Spleen (tissue), 11 donors: ENCODE measurements at regions not wholly inside any gene's neighbourhood (a gene's known extent, or its start where the extent isn't known, plus 50 kb on each side); places are given as distances from the start of the nearest gene placed in this dataset.

ENCODE experiments used
- DNase-seq: peaks from one replicate; pipeline ENCODE4 v3.0.0-alpha.2; 2020
- H3K27ac ChIP-seq, 8 donors: fragments of 200-600 bp; sonication (generic) in 7 of 8; 1 replicate in 4 of 8; 2 replicates in 4 of 8; pipeline versions ENCODE4 v1.5.0 to v1.8.0; 2016 to 2021; ENCODE audit warnings: inconsistent platforms in 4 of 8, mild to moderate bottlenecking in 4 of 8, moderate library complexity in 1 of 8
- H3K27me3 ChIP-seq, 7 donors: fragments of 200-600 bp; sonication (generic) in 6 of 7; replicated peaks in 1 of 7; 1 replicate in 4 of 7; 2 replicates in 3 of 7; pipeline versions ENCODE4 v1.5.0 to v1.8.0; 2016 to 2021; ENCODE audit warnings: inconsistent platforms in 3 of 7, mild to moderate bottlenecking in 1 of 7
- H3K36me3 ChIP-seq, 6 donors: fragments of 200-600 bp; sonication (generic) in 5 of 6; 1 replicate in 4 of 6; 2 replicates in 2 of 6; pipeline versions ENCODE4 v1.5.0 to v1.8.0; 2016 to 2021; ENCODE audit warnings: inconsistent platforms in 2 of 6
- H3K4me1 ChIP-seq, 6 donors: fragments of 200-600 bp; sonication (generic) in 5 of 6; 1 replicate in 3 of 6; 2 replicates in 3 of 6; pipeline versions ENCODE4 v1.5.0 to v1.8.0; 2016 to 2021; ENCODE audit warnings: inconsistent platforms in 3 of 6
- H3K4me3 ChIP-seq, 8 donors: fragments of 200-600 bp; sonication (generic) in 7 of 8; 1 replicate in 4 of 8; 2 replicates in 4 of 8; pipeline versions ENCODE4 v1.5.0 to v1.8.0; 2016 to 2021; ENCODE audit warnings: inconsistent platforms in 4 of 8, mild to moderate bottlenecking in 4 of 8, moderate library complexity in 2 of 8
- H3K9me3 ChIP-seq, 8 donors: fragments of 200-600 bp; sonication (generic) in 7 of 8; 1 replicate in 4 of 8; 2 replicates in 4 of 8; pipeline versions ENCODE4 v1.5.0 to v1.8.0; 2016 to 2021; ENCODE audit warnings: inconsistent platforms in 4 of 8
- CTCF ChIP-seq, 11 experiments: fragments of 200-600 bp in 7 of 11; fragments of 450-650 bp in 4 of 11; sonication (generic) in 4 of 11; IDR thresholded peaks in 8 of 11; conservative IDR thresholded peaks in 3 of 11; 1 replicate in 7 of 11; 2 replicates in 4 of 11; pipeline versions ENCODE4 v1.4.0 to v1.8.0; 2016 to 2021; ENCODE audit warnings: antibody characterized with exemption in 11 of 11, inconsistent platforms in 4 of 11, mild to moderate bottlenecking in 1 of 11
- POLR2A ChIP-seq, 3 donors: fragments of 450-650 bp; IDR thresholded peaks; one replicate each; pipeline ENCODE4 v1.5.1; 2017; ENCODE audit warnings: antibody characterized with exemption in 3 of 3, mild to moderate bottlenecking in 1 of 3
- POLR2AphosphoS5 ChIP-seq, 3 donors: sonication (generic); formaldehyde crosslinking; IDR thresholded peaks; one replicate each; pipeline ENCODE4 v1.5.1; 2017; ENCODE audit warnings: antibody characterized with exemption in 3 of 3
- WGBS, 5 donors: extraction: QIAGEN DNeasy Blood & Tissue Kit in 3 of 5; methylation state at CpG; one replicate each; pipeline versions ENCODE4 v1.1.5 to v1.1.7; 2013 to 2018; 5-methylcytosine and 5-hydroxymethylcytosine counted together
- intact Hi-C: fragments of 100-400 bp; cut with DNase I; formaldehyde crosslinking; loops from one replicate; pipeline ENCODE4 v1.15.0; 2023; ENCODE audit warnings: low total_unique reads
- donor health status: healthy with polysubstance abuse.
- donor health status: DM: no; HTN: no; CAD: no; lungs with moderate emphysema.
- donor health status: DM: no; HTN: no; CAD: no.
- donor health status: Bipolar disorder and iron deficiency.
- donor health status: healthy.
- donor health status: DM: no; HTN: no; CAD: no.
- donor health status: DM: yes; HTN: yes; CAD: no.

GRCh38 chr1:51048021-51048420 lies 54.0 kb upstream of the C1orf185 start:
- Histone ChIP-seq H3K9me3 (peaks cover 0 to under 1% (median 0%) of the 10 kb centered on the region in 8 donors), H3K27me3 (peaks cover 0 to 4% (median 0%) of the 10 kb centered on the region in 7 donors), H3K4me1 (no peaks in the 10 kb centered on the region), H3K27ac (no peak overlapping the region), H3K4me3 (no peak overlapping the region), H3K36me3 (no peaks in the 10 kb centered on the region)
- TF ChIP-seq CTCF (IDR thresholded peaks at IDR 0.05 in 8 of 11, conservative IDR thresholded peaks at IDR 0.05 in 3 of 11) (no peak), POLR2A (IDR thresholded peaks at IDR 0.05) (no peak), POLR2AphosphoS5 (IDR thresholded peaks at IDR 0.05) (no peak)
- intact Hi-C loops = loop anchor here (10.0 kb wide), 1 partner anchor 123 kb away; no protein-coding TSS in a partner anchor
- 90 to 100% (median 94%) methylated on average over 1 of the region's 1 CpG for WGBS, 5 donors
- no peak for DNase-seq

- intact Hi-C loops = loop anchor here (10.0 kb wide), 1 partner anchor 124 kb away; no protein-coding TSS in a partner anchor
- H3K27ac ChIP-seq = no peak overlapping the region
- 25 to 38% (median 35%) methylated on average over 2 of the region's 2 CpGs for WGBS, 5 donors
These were observed 53.4 kb upstream of the C1orf185 start for GRCh38 chr1:51048670-51049069.

More at GRCh38 chr1:51048670-51049069, 53.4 kb upstream of the C1orf185 start:
- DNase-seq = no peak
- H3K9me3 ChIP-seq = no peaks in the 10 kb centered on the region
- no peak overlapping the region for H3K4me3 ChIP-seq
- peaks cover 0 to 4% (median 0%) of the 10 kb centered on the region in 7 donors for H3K27me3 ChIP-seq
- H3K4me1 ChIP-seq = no peaks in the 10 kb centered on the region
- no peaks in the 10 kb centered on the region for H3K36me3 ChIP-seq
- no peak for TF ChIP-seq CTCF (IDR thresholded peaks at IDR 0.05 in 8 of 11, conservative IDR thresholded peaks at IDR 0.05 in 3 of 11)
- no peak for TF ChIP-seq POLR2A (IDR thresholded peaks at IDR 0.05)
- TF ChIP-seq POLR2AphosphoS5 (IDR thresholded peaks at IDR 0.05) = no peak
